ENCODE measurements at regions not wholly inside any gene's neighbourhood (a gene's known extent, or its start where the extent isn't known, plus 50 kb on each side); places are given as distances from the start of the nearest gene placed in this dataset.

GRCh38 chr10:62517252-62517651 lies 143.1 kb downstream of the ZNF365 start:
- Histone ChIP-seq H4K5ac (ENCODE audit: insufficient read length, low read depth, low read length) (no peak overlapping the region), H3K79me2 (ENCODE audit: insufficient read depth, low read length) (no peaks in the 10 kb centered on the region), H2BK20ac (ENCODE audit: low read depth, low read length, poor library complexity, severe bottlenecking) (no peak overlapping the region), H2BK12ac (ENCODE audit: insufficient read length, low read depth, low read length) (no peak overlapping the region), H3K23ac (ENCODE audit: insufficient read length, low read depth, low read length) (no peak overlapping the region), H2AFZ (ENCODE audit: low read length) (no peak overlapping the region), H4K91ac (ENCODE audit: insufficient read length, low read depth, low read length) (no peak overlapping the region), H3K4ac (ENCODE audit: low read depth, low read length) (no peak overlapping the region), H3K9me3 (ENCODE audit: control insufficient read depth, low read depth, low read length) (no peaks in the 10 kb centered on the region), H3K9ac (ENCODE audit: extremely low read depth, insufficient read length, low read length) (no peak overlapping the region), H2BK15ac (ENCODE audit: low read depth, low read length) (no peak overlapping the region), H3K79me1 (ENCODE audit: insufficient read depth, low read depth, low read length, poor library complexity, severe bottlenecking) (no peaks in the 10 kb centered on the region), H3K27ac (ENCODE audit: insufficient read length, low read depth, low read length) (no peak overlapping the region), H3T11ph (ENCODE audit: low read length) (no peak overlapping the region), H3K23me2 (ENCODE audit: insufficient read length, low read depth, low read length, poor library complexity, severe bottlenecking) (no peaks in the 10 kb centered on the region), H2BK120ac (ENCODE audit: low read depth, low read length, poor library complexity, severe bottlenecking) (no peak overlapping the region), H3K4me2 (ENCODE audit: insufficient read depth, insufficient read length, low read length) (no peak overlapping the region), H4K8ac (replicated peaks; ENCODE audit: insufficient read length, low read depth, low read length) (no peak overlapping the region), H3K27me3 (ENCODE audit: insufficient read depth, low read length) (no peaks in the 10 kb centered on the region), H2BK5ac (ENCODE audit: insufficient read length, low read length) (no peak overlapping the region), H3K56ac (ENCODE audit: insufficient read length, low read depth, low read length) (no peak overlapping the region), H2AK5ac (ENCODE audit: insufficient read length, low read length) (no peak overlapping the region), H3K4me1 (ENCODE audit: insufficient read depth, low read length) (no peaks in the 10 kb centered on the region), H3K14ac (ENCODE audit: insufficient read depth, low read length) (no peak overlapping the region), H4K20me1 (ENCODE audit: control insufficient read depth, insufficient read depth, insufficient read length) (no peaks in the 10 kb centered on the region), H3K18ac (ENCODE audit: insufficient read length, low read depth, low read length) (no peak overlapping the region)
- WGBS (ENCODE audit: extremely low coverage, insufficient read length, low lambda C conversion rate): no CpG with 5 or more reads among the region's 2 CpGs
- Mint-ChIP-seq H3K9me3 (no peaks in the 10 kb centered on the region; a peak in 1 of 5 replicates), H3K4me1 (no peaks in the 10 kb centered on the region), H3K27me3 (ENCODE audit: low read depth) (peaks cover 7% of the 10 kb centered on the region), H3K4me3 (no peak overlapping the region), H3K27ac (no peak overlapping the region), H3K36me3 (ENCODE audit: insufficient read depth in 1 of 3, low read depth in 3 of 3) (no peaks in the 10 kb centered on the region)
- no peak for DNase-seq
- TF ChIP-seq CTCF (conservative IDR thresholded peaks at IDR 0.05): no peak

All from H9 (cell line).